HG03460 (cell line): ENCODE measurements at regions not wholly inside any gene's neighbourhood (a gene's known extent, or its start where the extent isn't known, plus 50 kb on each side); places are given as distances from the start of the nearest gene placed in this dataset.
"Not testable (repeated sequence)": the region's sequence is repeated elsewhere in the genome, so short reads cannot be mapped to it uniquely, and the experiment has no call there.

ENCODE experiments used
- ATAC-seq: cut with Tn5 transposase; IDR thresholded peaks from one replicate; pipeline ENCODE4 v1.9.1; 2021; ENCODE audit not compliant: unreplicated experiment

- no peak for ATAC-seq
Measured at GRCh38 chr2:226114436-226114835, 685.2 kb downstream of the IRS1 start.

- ATAC-seq, result no peak
Measured at GRCh38 chr2:226098861-226099745, 699.6 kb downstream of the NYAP2 start.

DNA sequence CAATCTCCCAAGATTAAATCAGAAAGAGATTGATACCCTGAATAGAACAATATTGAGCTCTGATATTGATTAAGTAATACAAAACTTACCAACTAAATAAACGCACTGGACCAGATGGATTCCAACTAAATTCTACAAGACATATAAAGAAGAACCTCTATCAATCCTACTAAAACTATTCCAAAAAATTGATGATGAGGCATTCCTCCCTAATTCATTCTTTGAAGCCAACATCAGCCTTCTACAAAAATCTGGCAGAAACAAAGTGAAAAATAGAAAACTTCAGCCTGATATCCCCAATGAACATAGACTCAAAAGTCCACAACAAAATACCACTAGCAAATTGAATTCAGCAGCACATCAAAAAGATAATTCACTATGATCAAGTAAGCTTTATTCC, 695.5 kb downstream of the NYAP2 start:
- no peak for ATAC-seq

- ATAC-seq, result no peak
Measured at GRCh38 chr2:226093364-226093763, 693.9 kb downstream of the NYAP2 start.

DNA sequence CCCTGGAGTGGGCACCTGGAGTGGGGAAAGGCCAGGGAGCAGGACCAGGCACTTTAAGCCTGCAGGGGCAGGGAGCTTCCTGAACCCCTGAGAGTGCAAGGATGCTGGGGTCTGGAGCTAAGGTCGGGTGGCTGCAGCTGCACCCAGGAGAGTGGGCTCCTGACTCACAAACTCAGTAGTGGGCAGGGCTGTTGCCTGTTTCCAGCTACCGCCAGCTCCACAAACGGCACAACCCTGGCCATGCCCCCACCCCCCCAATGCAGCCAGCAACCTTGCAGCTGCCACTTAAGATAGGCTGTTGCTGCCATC, 688.8 kb downstream of the NYAP2 start:
- no peak for ATAC-seq

GRCh38 chr2:226087505-226088365, 688.2 kb downstream of the NYAP2 start:
- ATAC-seq, result no peak

DNA sequence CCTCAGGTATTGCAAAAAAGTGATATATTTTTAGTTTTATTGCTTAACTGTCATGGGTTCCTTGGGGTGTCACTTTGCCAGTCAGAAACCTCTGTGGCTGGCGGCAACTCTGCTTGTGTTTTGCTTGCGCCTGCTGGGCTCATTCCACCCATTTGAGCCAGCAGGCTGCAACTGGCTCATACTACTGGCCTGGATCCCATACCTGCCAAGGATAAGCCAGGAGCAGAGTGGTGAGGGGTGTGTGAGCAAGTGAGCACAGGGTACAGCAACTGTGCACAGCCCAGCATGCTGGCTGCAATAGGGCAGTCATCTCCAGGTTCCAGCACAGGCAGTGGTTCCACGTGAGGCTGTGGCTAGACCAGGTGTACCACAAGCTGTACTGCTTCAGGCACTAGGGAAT, 687.5 kb downstream of the NYAP2 start:
- no peak for ATAC-seq

DNA sequence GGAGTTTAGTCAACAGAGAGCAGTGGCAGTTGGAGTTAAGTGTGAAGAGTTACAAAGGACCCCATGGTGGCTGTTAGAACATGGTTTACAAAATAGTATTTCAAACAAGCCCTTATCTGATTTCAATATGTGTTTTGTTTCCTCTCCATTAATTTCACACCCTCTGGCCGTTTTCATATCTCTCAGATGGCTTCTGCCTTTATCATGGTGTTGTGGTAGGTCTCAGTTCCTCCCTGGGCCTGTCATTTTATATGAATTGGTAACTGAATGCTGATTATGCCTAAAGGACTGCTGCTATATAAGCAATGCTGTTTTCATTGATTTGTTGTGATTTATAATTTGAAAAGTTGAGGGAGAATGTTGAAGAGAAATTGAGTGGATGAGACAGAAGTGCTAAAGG, 686.7 kb downstream of the NYAP2 start:
- ATAC-seq, result no peak

DNA sequence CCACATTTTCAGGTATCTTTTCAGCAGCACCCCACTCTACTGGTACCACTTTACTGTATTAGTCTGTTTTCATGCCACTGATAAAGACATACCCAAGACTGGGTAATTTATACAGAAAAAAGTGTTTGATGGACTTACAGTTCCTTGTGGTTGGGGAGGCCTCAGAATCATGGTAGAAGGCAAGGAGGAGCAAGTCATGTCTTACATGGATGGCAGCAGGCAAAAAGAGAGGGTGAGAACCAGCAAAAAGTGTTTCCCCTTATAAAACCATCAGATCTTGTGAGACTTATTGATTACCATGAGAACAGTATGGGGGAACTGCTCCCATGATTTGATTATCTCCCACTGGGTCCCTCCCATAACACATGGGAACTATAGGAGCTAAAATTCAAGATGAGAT, 685.9 kb downstream of the NYAP2 start:
- ATAC-seq, result not testable (repeated sequence)

DNA sequence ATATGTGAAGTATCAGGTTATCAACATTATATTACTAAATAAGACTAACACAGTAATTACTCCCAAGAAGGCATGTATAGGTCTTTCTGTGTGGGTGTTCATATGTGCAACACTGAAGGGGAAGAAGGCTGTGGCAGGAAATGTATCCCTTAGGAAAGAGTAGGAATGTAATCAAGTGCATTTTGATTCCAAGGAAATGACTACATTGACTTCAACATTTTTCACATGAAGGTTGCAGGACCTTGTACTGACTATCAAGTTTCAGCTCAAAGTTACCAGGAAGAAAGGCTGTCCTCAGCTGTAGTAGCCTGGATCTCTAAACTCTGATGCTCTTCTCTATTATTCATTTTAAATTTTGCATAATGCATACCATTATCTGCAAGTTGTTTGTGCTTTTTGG, 680.8 kb downstream of the NYAP2 start:
- no peak for ATAC-seq

DNA sequence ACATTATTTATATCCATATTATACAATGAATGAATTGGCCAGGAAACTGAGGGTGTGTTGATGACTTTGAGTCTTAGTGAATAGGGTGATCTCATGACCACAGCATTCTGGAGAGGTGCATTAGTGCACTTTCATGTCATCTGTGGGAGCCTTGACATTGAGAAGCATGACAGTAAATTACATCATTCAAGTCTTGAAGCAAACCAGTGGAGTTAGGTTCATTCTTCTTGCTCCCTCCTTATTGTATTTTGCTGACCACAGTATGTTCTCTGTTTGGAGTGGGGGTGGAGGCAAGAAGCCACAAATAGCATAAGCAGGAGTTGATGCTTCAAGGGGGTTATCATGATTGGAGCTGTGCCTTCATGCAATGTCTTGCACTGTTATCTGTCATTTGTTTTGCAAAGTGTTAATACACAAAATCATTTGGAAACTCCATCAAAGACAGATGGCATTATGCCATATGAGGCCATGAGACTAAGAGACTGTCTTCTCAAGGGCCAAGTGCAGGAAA, 680.2 kb downstream of the NYAP2 start:
- no peak for ATAC-seq

DNA sequence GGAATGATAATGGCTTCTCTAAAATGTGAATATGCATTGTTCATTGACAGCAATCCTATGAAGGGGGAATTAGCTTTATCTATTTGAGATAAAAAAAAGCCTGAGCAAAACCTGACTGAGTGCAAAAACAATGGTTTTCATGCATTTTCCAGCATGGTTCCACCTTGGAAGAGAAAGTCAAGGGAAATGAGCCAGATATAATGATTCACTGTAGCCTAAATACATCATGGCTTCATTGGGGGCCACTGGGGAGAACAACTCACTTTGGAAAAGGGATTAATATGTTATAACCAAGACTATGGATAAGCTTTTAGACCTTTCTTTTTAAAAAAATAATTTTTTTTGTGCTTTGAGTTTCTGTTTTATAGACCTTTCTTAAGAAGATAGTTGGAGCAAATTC, 679.7 kb downstream of the NYAP2 start:
- no peak for ATAC-seq

DNA sequence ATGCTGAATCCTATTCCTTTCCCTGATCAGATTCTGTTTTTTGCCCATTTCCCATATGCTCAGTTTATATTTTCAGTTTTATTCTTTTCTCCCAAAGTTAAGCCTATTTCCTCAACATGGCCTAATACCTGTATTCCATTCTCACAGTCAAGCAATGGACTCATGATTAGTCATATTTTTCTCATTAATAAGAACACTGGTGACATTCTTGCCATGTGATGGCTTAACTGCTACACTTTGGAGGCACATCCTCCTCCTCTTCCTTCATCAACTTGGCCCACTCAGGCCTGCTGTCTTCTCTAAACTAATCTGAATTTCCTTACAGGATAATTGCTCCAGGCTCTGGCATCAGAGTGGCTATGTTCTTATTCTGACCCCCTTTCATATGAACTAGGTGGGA, 679.2 kb downstream of the NYAP2 start:
- no peak for ATAC-seq

DNA sequence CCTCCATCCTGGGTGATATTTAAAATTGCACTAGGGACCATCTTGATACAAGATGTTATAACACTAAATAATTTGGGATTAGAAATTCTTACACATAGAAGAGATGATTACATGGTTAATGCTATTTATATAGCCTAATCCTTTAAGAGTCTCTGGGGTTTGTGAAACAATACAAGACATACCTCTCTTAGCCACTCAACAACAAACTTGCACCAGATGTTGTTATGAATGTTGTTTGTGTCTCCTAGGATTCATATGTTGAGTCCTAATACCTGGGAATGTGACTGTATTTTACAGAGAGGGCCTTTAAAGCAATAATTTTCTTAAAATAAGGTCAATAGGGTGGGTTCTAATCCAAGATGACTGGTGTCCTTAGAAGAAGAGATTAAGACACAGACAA, 678.3 kb downstream of the NYAP2 start:
- ATAC-seq, result no peak

DNA sequence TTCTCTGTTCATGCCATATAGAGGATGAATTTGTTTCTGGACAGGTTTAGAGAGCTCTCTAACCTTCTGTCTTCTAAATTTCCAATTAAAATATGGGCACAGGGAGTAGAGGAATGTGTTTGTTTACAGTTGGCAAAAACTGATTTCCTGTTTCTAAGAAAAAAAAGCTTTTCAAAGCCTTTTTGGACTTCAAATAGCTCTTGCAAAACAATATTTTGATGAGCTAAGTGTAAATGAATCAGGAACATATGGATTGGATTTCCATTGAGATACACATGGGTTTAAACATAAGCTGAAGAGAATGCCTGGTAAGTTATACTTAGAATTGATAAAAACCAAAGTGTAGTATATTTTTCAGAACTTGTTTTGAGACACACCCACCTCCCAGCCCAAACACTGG, 677.5 kb downstream of the NYAP2 start:
- no peak for ATAC-seq

- ATAC-seq, result no peak
Measured at GRCh38 chr2:226076529-226076928, 677.0 kb downstream of the NYAP2 start.

- ATAC-seq, result no peak
Measured at GRCh38 chr2:226074391-226074790, 674.9 kb downstream of the NYAP2 start.

DNA sequence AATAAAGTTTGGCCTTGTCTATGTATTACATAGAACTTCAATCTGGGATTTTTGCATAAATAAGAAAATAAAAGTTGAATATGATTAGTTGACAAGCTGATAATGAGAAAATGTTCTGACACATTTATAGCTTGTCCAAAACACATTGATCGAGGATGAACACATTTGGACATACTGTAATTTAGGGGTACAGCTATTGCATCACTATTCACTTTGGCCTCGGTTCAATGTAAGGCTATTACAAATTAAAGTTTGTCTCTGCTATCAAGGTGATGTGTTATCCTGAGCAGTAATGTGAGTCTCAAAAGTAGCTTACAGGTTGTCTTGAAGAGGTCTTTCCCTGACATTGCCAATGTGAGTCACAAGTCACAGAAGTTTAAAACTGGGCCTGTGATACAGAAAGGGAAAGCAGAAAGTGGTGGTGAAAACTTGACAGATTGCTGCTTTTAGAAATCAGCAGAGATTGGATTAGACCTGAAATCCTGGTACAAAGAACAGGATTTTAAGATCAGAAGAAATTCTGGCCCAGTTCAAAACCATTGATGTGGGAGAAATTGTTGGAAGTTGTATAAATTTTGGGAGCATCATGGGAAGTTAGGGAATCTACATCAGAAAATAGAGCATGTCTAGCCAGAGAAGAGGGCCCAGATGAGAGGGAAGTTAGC, 674.1 kb downstream of the NYAP2 start:
- no peak for ATAC-seq

DNA sequence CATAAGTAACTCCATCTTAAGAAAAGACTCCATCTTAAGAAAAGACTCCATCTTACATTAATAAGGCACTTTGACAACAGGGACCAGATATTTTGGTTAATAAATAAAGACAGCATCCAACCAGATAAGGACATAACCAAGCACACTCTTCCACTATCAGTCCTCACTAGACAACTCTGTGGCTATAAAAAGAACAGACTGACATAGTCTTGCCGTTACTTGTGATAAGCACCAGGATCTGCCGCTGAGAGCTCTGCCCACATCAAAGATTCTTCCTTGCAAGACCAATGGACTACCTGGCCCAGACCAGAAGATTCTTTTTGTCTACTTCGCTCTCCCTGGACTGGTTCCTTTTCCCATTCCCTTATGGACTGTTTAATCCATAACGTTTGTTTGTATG, 667.4 kb downstream of the NYAP2 start:
- no peak for ATAC-seq

DNA sequence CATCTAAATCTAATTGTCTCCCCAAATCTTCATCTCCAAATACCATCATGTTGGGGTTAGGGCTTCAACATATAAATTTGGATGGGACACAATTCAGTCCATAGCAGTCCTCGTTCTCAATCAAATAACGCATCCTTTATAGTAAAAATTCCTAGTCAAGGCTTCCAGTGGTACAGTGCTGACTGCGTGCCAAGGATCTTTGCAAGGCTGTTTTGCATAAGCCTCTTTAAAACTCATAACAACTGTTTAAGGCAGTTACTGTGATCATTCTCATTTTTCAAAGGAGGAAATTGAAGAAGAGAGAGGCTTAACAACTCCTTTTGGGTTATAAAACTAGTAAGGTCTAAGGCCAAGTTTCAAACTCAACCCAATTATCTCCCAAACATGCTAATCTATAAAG, 666.9 kb downstream of the NYAP2 start:
- ATAC-seq, result no peak

DNA sequence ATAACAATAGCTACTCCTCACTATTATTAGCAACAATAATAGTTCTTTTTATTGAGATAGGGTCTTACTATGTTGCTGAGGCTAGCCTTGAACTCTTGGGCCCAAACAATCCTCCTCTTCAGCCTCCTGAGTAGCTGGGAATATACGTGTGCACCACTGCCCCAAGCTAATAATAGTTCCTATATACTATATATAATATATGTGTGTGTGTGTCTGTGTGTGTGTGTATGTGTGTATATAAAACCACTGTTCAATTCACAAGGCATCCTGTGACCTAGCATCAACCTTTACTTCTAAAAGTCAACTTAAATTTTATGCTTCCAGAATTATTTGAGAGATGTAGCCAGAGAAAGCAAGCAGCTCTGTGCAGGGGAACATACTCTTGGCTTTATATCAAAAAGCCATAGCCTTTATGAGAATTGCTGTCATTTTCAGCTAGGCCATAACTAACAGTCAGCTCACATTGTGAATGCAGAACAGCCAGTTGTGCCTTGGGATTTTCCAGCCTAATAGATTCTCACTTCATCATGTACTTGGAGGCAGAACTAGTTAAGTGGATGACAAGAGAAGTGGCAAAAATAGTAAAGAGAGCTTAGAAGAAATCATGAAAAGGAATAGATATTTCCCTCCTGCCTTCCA, 665.5 kb downstream of the NYAP2 start:
- no peak for ATAC-seq
